Suppressor macrophage (primary cell): ENCODE measurements at regions not wholly inside any gene's neighbourhood (a gene's known extent, or its start where the extent isn't known, plus 50 kb on each side); places are given as distances from the start of the nearest gene placed in this dataset.

Experiments
- DNase-seq, 4 experiments: peaks; one replicate each; pipeline ENCODE4 v3.0.0-alpha.2; 2020 to 2022

GRCh38 chr13:34124666-34125306 is 306.8 kb downstream of the RFC3 start:
- no peak for DNase-seq

DNA sequence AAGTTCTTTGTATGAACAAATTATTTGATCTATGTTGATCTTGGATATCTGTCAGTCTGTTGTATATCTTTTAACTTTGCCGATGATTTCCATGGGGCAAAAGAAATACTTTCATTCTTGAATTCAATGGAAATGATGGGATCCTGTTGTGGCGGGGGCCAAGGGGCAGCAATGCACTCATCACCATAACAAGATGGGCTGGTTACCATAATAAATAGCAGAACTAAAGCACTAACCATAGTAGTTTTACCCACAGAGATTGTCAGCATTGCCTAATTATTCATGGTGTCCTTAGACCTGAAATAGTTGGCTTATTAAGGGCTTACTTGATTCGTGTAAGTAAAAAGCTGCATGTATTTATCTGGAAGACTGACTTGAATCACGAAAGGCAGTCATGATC is 309.6 kb downstream of the RFC3 start:
- no peak for DNase-seq

DNA sequence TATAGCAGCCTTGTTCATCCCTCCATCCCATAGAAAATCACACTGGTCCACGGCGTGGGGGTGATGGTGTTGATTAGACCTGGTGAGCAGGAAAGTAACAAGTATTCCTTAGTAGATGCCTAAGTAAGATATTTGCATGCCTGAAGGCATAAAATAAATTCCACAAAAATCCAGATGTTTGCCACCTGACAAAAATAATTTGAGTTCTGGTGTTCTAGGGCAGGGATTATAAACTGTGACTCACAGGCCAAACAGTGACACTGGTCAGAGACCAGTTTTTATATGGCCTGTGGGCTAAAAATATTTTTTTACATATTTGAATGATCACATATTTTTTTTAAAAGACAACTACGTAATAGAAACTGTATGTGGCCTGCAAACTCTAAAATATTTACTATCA is 310.7 kb downstream of the RFC3 start:
- no peak for DNase-seq

- DNase-seq: no peak
These were observed 311.5 kb downstream of the RFC3 start for GRCh38 chr13:34129436-34129835.

GRCh38 chr13:34137200-34137599 is 319.3 kb downstream of the RFC3 start:
- no peak for DNase-seq

DNA sequence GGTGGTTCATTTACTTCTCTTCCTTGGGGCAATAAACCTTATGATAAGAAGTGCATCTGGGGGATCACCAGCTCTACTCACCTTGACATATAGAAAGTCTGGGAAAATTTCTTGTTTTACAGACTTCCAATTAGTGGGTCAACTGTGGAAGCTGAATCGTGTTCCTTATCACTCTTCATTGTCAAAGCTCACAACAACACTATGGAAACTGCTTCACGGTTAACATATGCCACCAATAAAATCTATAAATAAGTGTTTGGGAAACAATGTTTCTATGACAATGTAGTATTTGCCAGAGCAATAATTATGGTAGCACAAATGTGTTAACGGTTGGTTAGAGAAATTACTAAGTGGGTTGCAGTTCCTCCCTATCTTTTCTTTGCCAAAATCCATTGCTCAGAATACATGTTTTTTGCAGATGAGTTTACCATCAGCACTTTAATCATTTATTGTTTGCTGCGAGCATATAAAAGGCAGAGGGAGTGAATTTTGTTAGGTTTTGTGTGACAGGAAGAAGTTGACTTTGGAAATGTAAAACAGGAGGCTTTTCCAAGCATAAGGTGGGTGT is 321.8 kb downstream of the RFC3 start:
- DNase-seq: no peak

- DNase-seq: no peak
These were observed 325.7 kb downstream of the RFC3 start for GRCh38 chr13:34143637-34144036.

DNA sequence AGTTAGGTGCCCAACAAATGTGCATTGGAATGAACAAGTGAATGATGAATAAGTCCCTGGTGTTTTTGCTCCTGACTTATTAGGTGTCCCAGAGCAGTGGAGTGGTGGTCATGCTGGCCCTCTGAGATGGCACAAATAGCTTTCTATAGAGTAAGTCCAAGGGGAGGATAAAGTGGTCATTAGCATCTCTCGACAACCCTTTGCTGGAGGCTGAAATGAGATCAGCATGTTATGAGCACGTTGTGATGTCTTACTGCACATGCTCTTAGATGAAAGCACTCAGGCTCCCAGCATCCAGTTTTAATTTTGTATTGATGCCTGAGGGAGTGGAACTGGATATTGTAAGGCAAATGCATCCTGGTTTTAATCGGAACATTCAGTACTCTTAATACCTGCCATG is 326.2 kb downstream of the RFC3 start:
- DNase-seq: no peak

- DNase-seq: no peak
These were observed 327.1 kb downstream of the RFC3 start for GRCh38 chr13:34145061-34145460.

DNA sequence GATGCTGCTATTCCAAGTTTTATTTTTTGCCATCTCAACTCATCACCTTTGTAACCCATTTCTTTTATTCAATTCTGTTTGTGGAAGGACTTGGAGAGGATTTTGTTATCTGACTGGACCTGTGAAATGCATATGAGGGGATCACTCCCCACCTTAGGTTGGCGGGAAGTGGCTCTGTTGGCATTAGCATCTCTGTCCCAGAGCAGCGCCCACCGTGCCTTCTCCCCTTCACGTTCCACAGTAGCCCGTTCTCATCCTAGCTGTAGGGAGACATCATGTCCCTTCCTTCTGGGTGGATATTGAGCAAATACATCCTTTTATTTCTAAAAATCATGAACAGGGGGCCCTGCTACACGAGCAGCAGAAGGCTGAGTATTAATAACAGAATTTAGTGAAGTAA is 330.4 kb downstream of the RFC3 start:
- no peak for DNase-seq

GRCh38 chr13:34151885-34152284 is 333.9 kb downstream of the RFC3 start:
- no peak for DNase-seq

DNA sequence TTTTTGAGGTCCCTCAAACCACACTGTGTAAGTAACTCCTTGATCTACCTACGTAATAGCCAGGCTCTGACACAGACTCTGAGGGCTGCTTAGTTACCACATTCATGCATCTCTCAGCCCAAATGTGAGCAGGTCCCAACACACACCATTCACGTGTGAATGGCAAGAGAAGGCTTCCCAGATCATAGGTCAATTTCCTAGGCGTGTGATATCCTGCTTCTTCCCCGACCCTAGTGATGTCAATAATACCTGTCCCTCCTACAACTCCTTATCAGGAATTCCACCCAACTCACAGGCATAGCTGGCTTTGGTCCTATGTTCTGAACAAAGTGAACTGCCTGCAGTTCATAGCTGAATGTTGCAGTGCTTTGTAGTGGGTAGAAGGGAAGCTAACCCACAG is 334.5 kb downstream of the RFC3 start:
- DNase-seq: no peak

DNA sequence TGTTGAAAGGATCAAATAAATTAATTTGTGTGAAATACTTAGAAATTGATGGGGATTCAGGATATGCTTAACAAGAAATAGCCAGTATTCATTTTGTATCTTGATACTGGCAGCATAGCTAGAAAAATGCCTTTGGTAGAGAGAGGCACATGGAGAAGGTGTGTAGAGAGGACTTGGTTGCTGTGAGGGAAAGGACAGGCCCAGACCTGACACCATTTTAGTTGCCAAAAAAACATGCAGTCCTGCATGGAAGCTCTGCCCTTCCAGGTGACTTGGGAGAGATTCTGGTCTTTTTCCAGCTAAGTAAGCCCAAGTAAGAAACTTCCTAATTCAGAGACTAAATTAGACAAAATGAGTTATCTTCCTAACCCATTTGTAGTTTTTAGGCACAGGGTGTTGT is 335.0 kb downstream of the RFC3 start:
- no peak for DNase-seq

DNA sequence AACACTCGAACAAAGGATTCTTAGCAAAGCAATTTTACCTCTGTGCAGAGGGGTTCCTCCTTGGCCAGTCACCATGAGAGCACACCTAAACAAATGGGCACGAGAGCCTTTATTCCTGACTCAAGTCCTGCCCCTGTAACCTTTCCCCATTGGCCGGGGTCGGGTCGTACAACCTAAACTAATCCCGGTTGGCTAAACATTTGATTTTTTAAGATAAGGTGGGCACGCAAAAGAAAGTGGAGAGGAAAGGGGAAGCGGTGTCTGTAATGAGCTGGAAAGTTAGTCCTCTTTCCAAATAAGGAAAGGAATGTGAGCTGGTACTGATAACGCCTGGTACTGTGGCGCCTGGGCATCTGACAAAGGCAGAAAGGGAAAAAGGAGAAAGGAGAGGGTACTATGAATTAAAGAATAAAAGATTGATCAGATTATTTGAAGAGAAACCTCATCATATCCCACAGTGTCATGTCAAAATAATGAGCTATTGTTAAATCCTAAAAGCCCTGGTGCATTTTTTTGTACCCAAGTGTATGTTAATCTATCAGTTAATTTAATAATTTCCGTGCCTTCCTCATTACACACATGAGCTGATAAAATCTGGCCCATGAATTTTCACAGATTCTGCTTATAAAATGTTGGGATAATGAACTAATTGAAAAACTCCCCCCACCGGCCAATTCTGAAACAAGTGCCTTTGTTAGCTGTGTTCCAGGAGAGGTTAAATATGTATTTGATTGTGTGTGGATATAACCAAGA is 335.7 kb downstream of the RFC3 start:
- DNase-seq: no peak

DNA sequence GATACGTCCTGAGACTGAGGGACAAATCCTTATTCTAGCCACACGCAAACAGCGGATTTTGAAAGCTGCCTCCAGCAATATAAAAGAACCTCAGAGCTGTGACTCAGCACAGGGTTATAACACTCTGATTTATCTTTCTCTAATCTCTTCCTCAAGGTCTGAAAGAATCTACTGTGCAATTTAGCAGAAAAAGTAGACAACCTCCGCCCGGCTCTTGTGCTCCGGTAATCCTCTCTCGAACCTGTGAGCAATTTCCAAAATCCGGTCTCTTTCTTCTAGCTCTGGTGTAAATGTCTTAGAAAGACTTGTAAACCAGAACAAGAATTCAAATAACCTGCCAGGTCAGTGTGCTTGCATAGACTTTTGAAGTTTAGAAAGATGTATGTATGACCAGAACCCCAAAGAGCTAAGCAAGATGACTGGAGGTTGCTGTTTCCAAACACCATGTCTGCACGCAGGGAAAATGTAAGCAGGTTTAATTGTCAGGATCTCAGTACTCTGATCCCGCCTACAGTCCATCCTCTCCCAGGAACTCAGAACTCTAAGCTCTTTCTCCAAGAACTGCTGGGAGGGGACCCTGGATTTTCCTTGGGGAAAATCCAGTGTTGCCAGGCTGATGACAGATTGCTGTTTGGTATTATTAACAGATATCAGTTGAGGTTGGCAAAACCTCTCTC is 338.1 kb downstream of the RFC3 start:
- peak in 1 of 4 experiments; percentile 1 for DNase-seq

DNA sequence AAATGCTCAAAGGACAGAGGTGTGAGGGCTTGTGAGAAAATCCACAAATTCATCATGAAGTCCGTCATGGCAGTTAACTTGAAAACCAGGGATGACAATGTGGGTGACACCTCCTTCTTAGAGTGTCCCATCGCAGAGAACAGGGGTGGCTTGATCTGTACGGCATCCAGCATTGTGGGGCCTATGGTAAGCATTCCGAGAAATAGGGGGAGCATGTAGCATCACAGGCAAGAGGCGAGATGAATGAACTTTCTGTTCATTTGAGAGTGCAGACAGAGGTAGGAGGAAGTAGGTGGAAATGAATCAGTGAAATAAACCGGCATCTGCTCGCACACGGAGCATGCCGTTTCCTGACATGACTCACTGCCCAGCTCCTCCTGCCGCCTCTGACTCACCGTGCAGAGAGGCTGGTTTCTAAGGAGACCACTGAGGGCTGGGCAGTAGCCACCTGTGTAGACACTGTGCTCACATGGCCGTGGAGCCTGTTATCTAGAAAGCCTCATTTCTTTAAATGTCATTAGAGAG is 339.0 kb downstream of the RFC3 start:
- DNase-seq: peak; percentile 11 to 47 (median 42)

- DNase-seq: no peak
These were observed 342.0 kb downstream of the RFC3 start for GRCh38 chr13:34159946-34160345.

DNA sequence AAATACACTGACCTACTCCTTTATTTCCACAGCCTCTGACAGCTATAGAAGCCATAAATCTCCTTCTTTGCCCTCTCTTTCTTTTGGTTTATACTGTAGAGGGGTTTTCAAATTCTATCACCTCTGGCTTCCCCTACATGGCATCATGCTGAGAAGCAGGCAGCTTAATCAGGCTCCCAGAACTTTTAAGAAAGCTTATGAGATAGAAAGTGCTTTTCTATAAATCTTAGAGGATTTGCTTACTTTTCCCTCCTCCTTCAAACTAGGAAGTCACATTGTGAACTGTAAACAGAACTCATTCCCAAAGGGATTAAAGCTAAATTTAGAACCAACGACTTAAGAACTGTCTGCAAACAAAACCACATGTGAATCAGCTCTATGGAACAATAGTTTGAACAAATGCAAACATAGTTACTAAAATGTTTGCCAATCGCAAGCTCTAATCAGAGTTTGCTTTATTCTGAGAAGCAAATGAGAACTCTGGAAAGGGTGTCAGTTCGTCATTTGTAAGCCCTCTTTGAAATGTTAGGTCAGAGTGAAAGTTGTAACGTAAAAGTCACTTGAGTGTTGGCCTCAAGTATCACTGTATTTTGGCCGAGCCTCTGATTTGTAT is 344.1 kb downstream of the RFC3 start:
- DNase-seq: no peak

GRCh38 chr13:34162544-34162933 is 344.6 kb downstream of the RFC3 start:
- DNase-seq: no peak

- no peak for DNase-seq
These were observed 346.6 kb downstream of the RFC3 start for GRCh38 chr13:34164582-34164981.

- no peak for DNase-seq
These were observed 347.2 kb downstream of the RFC3 start for GRCh38 chr13:34165158-34165557.

GRCh38 chr13:34166406-34166805 is 348.5 kb downstream of the RFC3 start:
- DNase-seq: no peak

DNA sequence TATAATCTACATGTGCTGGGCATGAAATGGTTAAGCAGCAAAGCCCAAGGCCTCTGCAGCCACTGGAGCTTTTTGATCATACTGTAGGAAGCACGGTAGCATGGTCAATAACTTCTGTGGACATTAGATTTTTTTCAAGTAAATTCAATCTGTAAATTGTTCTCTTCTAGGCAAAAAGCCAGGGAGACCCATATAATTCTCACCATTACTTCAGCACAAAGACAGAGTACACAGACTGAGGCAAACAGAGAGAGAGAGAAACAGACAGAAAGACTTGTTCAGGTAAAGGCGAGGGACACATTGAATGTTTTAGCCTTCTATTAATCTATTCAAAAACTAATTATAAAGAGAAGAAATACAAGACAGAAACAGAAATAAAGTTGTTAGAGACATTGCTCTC is 349.4 kb downstream of the RFC3 start:
- no peak for DNase-seq
